HCT116 (cell line): ENCODE measurements at regions not wholly inside any gene's neighbourhood (a gene's known extent, or its start where the extent isn't known, plus 50 kb on each side); places are given as distances from the start of the nearest gene placed in this dataset.

Experiments
- ATAC-seq: fragments of 200-7000 bp; cut with Tn5 transposase; 2 replicates; pipeline ENCODE4 v1.9.1; 2020; ENCODE audit warnings: mild to moderate bottlenecking, moderate library complexity
- BruUV-seq: library from RNA; stranded (reverse); fragments of 400-500 nt; replicated peaks from 2 replicates; lab custom pipeline; 2021; lab: Mats Ljungman, UMichigan
- CTCF ChIA-PET: fragments of 300-600 bp; sonication (Branson Sonifier 250); formaldehyde crosslinking; loops from one replicate; lab custom pipeline; 2021; ENCODE audit warnings: antibody characterized with exemption; lab: Charles Lee
- POLR2A ChIA-PET: fragments of 300-600, 350-600 bp; sonication (Branson Sonifier 250); formaldehyde crosslinking; loops from one replicate; lab custom pipeline; 2021; ENCODE audit warnings: antibody characterized with exemption; lab: Charles Lee
- RAD21 ChIA-PET, 2 experiments: fragments of 300-600 bp; sonication (Branson Sonifier 250); formaldehyde crosslinking; loops; one replicate each; lab custom pipeline; 2023; ENCODE audit warnings: low total read pairs in 2 of 2; ENCODE audit not compliant: uncharacterized antibody in 2 of 2, unreplicated experiment in 2 of 2, low non-redundant PET in 1 of 2; lab: Charles Lee
- DNase-seq: peaks from one replicate; pipeline ENCODE4 v3.0.0-alpha.2; 2010; ENCODE audit warnings: low read depth, low spot score
- H2AFZ ChIP-seq: fragments of 200-600 bp; shearing (Covaris generic), sonication (generic); 2 replicates; pipeline ENCODE4 v1.6.1; 2017; ENCODE audit warnings: low read depth, mixed run types, mixed read lengths, antibody characterized with exemption, low read length; ENCODE audit not compliant: poor library complexity, severe bottlenecking
- H3K27ac ChIP-seq: 2 replicates; pipeline ENCODE4 v1.5.1; 2012; ENCODE audit warnings: low read depth, low read length
- H3K27me3 ChIP-seq: fragments of 200-600 bp; sonication (generic); 2 replicates; pipeline ENCODE4 v1.6.1; 2016; ENCODE audit warnings: mixed run types, low read length, mixed read lengths; ENCODE audit not compliant: insufficient read depth
- H3K36me3 ChIP-seq, 2 experiments: fragments of 200-500 bp in 1 of 2; fragments of 200-600 bp in 1 of 2; sonication (Bioruptor generic) in 1 of 2; sonication (generic) in 1 of 2; 2 replicates each; pipeline versions ENCODE4 v1.5.1 to v1.6.1; 2014 to 2016; ENCODE audit warnings: low read length in 2 of 2, inconsistent platforms in 1 of 2, mixed read lengths in 1 of 2, mixed run types in 1 of 2; ENCODE audit not compliant: insufficient read depth in 2 of 2, control insufficient read depth in 1 of 2
- H3K4me1 ChIP-seq, 2 experiments: fragments of 200-600 bp in 1 of 2; sonication (generic) in 1 of 2; 2 replicates each; pipeline versions ENCODE4 v1.5.1 to v1.6.1; 2012 to 2017; ENCODE audit warnings: low read length in 2 of 2, inconsistent platforms in 1 of 2, mild to moderate bottlenecking in 1 of 2, mixed read lengths in 1 of 2, mixed run types in 1 of 2, moderate library complexity in 1 of 2; ENCODE audit not compliant: insufficient read depth in 2 of 2, control insufficient read depth in 1 of 2
- H3K4me2 ChIP-seq: fragments of 200-600 bp; sonication (generic); 2 replicates; pipeline ENCODE4 v1.6.1; 2017; ENCODE audit warnings: mixed run types, low read length, mixed read lengths
- H3K4me3 ChIP-seq, 2 experiments: fragments of 200-600 bp in 1 of 2; sonication (generic) in 1 of 2; replicated peaks in 1 of 2; 2 replicates each; pipeline ENCODE4 v1.5.1; 2011 to 2016; ENCODE audit warnings: low read length in 2 of 2, control low read depth in 1 of 2, low read depth in 1 of 2, mild to moderate bottlenecking in 1 of 2, mixed read lengths in 1 of 2, mixed run types in 1 of 2
- H3K79me2 ChIP-seq: fragments of 200-600 bp; sonication (generic); 2 replicates; pipeline ENCODE4 v1.6.1; 2017; ENCODE audit warnings: mild to moderate bottlenecking, mixed run types, low read length, moderate library complexity, mixed read lengths; ENCODE audit not compliant: insufficient read depth
- H3K9ac ChIP-seq: fragments of 200-600 bp; sonication (generic); 2 replicates; pipeline ENCODE4 v1.6.1; 2016; ENCODE audit warnings: low read length, mixed read lengths
- H3K9me2 ChIP-seq: fragments of 200-600 bp; sonication (generic), shearing (Covaris generic); 2 replicates; pipeline ENCODE4 v1.6.1; 2017; ENCODE audit warnings: mixed run types, mild to moderate bottlenecking, moderate library complexity; ENCODE audit not compliant: insufficient read depth
- H3K9me3 ChIP-seq, 2 experiments: fragments of 200-500 bp in 1 of 2; fragments of 200-600 bp in 1 of 2; sonication (Bioruptor generic) in 1 of 2; sonication (generic) in 1 of 2; 2 replicates each; pipeline ENCODE4 v1.6.1; 2014 to 2017; ENCODE audit warnings: low read length in 2 of 2, mixed read lengths in 2 of 2, inconsistent platforms in 1 of 2, low read depth in 1 of 2, mild to moderate bottlenecking in 1 of 2, mixed run types in 1 of 2, moderate library complexity in 1 of 2; ENCODE audit not compliant: control insufficient read depth in 1 of 2, insufficient read depth in 1 of 2
- H4K20me1 ChIP-seq: fragments of 200-600 bp; sonication (generic), shearing (Covaris generic); 2 replicates; pipeline ENCODE4 v1.6.1; 2017; ENCODE audit warnings: mixed run types, mild to moderate bottlenecking, moderate library complexity; ENCODE audit not compliant: insufficient read depth
- CBX3 ChIP-seq: IDR thresholded peaks from 2 replicates; pipeline ENCODE4 v1.6.1; 2012; ENCODE audit warnings: low read depth
- CEBPB ChIP-seq: IDR thresholded peaks from 2 replicates; pipeline ENCODE4 v1.6.1; 2012; ENCODE audit warnings: low read depth
- EZH2 ChIP-seq: fragments of 200-600 bp; sonication (generic); IDR thresholded peaks from 2 replicates; pipeline ENCODE4 v1.6.1; 2017; ENCODE audit warnings: antibody characterized with exemption, mixed run types
- RAD21 ChIP-seq: IDR thresholded peaks from 2 replicates; pipeline ENCODE4 v1.6.1; 2012; ENCODE audit warnings: low read depth, mild to moderate bottlenecking
- SP1 ChIP-seq: IDR thresholded peaks from 2 replicates; pipeline ENCODE4 v1.6.1; 2012; ENCODE audit warnings: low read depth
- SRF ChIP-seq: IDR thresholded peaks from 2 replicates; pipeline ENCODE4 v1.6.1; 2012; ENCODE audit warnings: low read depth
- TCF7L2 ChIP-seq: IDR thresholded peaks from 2 replicates; pipeline ENCODE4 v1.7.0; 2011; ENCODE audit warnings: borderline replicate concordance, inconsistent platforms; ENCODE audit not compliant: insufficient read depth, insufficient read length; ENCODE audit errors: extremely low read depth
- ZFX ChIP-seq: fragments of 450-650 bp; IDR thresholded peaks from 2 replicates; pipeline ENCODE4 v1.6.1; 2017
- ZNF274 ChIP-seq: fragments of 200-500 bp; sonication (Bioruptor generic); IDR thresholded peaks from 2 replicates; pipeline ENCODE4 v1.6.1; 2014; ENCODE audit warnings: mild to moderate bottlenecking, low read depth, low read length, inconsistent platforms
- intact Hi-C: fragments of 100-400 bp; cut with micrococcal nuclease; formaldehyde crosslinking; loops from 2 replicates; pipeline ENCODE4 v1.10.0; 2022
- TF ChIP-seq, protein P1 (sequence below): IDR thresholded peaks from 2 replicates; pipeline ENCODE4 v1.6.1; 2012

- BruUV-seq = no TSS peak
- POLR2A ChIA-PET = no interaction called here
- DNase-seq (no peak), ATAC-seq (no peak)
- intact Hi-C loops = no loop called here
- RAD21 ChIA-PET = no interaction called here
- no peaks in the 10 kb centered on the region for H3K79me2 ChIP-seq
- CTCF ChIA-PET = no interaction called here
- H3K4me1 ChIP-seq = no peaks in the 10 kb centered on the region
- H3K4me2 ChIP-seq = no peak overlapping the region
- no peaks in the 10 kb centered on the region for H3K9me3 ChIP-seq
- H3K9ac ChIP-seq = no peak overlapping the region
- TF ChIP-seq SRF = no peak
- TF ChIP-seq CBX3 = no peak
- no peak for TF ChIP-seq CEBPB
- no peak for TF ChIP-seq TCF7L2
- TF ChIP-seq SP1 = no peak
- TF ChIP-seq, all 23 proteins: peak for 0
- Histone ChIP-seq H3K36me3 (no peaks in the 10 kb centered on the region), H3K4me3 (no peak overlapping the region), H3K27me3 (no peaks in the 10 kb centered on the region), H3K27ac (no peak overlapping the region), H4K20me1 (no peaks in the 10 kb centered on the region), H3K9me2 (no peaks in the 10 kb centered on the region), H2AFZ (no peak overlapping the region)
These were observed 749.7 kb upstream of the COX7C start for GRCh38 chr5:85868070-85868469.

GRCh38 chr5:85893996-85894395 is 723.7 kb upstream of the COX7C start:
- no peaks in the 10 kb centered on the region for H3K4me1 ChIP-seq
- TF ChIP-seq, protein P1, sequence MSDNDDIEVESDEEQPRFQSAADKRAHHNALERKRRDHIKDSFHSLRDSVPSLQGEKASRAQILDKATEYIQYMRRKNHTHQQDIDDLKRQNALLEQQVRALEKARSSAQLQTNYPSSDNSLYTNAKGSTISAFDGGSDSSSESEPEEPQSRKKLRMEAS = no peak
- TF ChIP-seq ZNF274 = no peak
- no peak for TF ChIP-seq ZFX
- TF ChIP-seq EZH2 = no peak
- no peak for TF ChIP-seq RAD21
- no peaks in the 10 kb centered on the region for H3K9me3 ChIP-seq
- H3K36me3 ChIP-seq = no peaks in the 10 kb centered on the region
- H3K9ac ChIP-seq = no peak overlapping the region
- ChIA-PET CTCF (no interaction called here), POLR2A (no interaction called here), RAD21 (no interaction called here)
- intact Hi-C loops = no loop called here
- DNase-seq (no peak), ATAC-seq (no peak)
- no peak overlapping the region for H3K4me3 ChIP-seq
- H3K27ac ChIP-seq = no peak overlapping the region
- H3K79me2 ChIP-seq = no peaks in the 10 kb centered on the region
- H3K27me3 ChIP-seq = no peaks in the 10 kb centered on the region
- H3K4me2 ChIP-seq = no peak overlapping the region
- no peaks in the 10 kb centered on the region for H3K9me2 ChIP-seq
- no TSS peak for BruUV-seq
- H2AFZ ChIP-seq = no peak overlapping the region
- H4K20me1 ChIP-seq = no peaks in the 10 kb centered on the region
